Panc1 (cell line): ENCODE measurements at regions not wholly inside any gene's neighbourhood (a gene's known extent, or its start where the extent isn't known, plus 50 kb on each side); places are given as distances from the start of the nearest gene placed in this dataset.

Experiments
- POLR2AphosphoS5 ChIP-seq: IDR thresholded peaks from 2 replicates; pipeline ENCODE4 v1.6.1; 2012; ENCODE audit warnings: mild to moderate bottlenecking, low read depth, low read length, moderate library complexity
- REST ChIP-seq, 2 experiments: IDR thresholded peaks; 2 replicates each; pipeline ENCODE4 v1.6.1; 2011 to 2012; ENCODE audit warnings: low read depth in 2 of 2, control low read depth in 1 of 2, low read length in 1 of 2, mild to moderate bottlenecking in 1 of 2, moderate library complexity in 1 of 2; ENCODE audit not compliant: insufficient read depth in 1 of 2
- SIN3A ChIP-seq: IDR thresholded peaks from 2 replicates; pipeline ENCODE4 v1.6.1; 2012; ENCODE audit warnings: low read depth, mild to moderate bottlenecking, low read length, moderate library complexity, borderline replicate concordance; ENCODE audit not compliant: insufficient read depth
- TF ChIP-seq, protein P1 (sequence below): fragments of 450-650 bp; IDR thresholded peaks from 2 replicates; pipeline ENCODE4 v1.5.1; 2017; ENCODE audit warnings: mild to moderate bottlenecking

DNA sequence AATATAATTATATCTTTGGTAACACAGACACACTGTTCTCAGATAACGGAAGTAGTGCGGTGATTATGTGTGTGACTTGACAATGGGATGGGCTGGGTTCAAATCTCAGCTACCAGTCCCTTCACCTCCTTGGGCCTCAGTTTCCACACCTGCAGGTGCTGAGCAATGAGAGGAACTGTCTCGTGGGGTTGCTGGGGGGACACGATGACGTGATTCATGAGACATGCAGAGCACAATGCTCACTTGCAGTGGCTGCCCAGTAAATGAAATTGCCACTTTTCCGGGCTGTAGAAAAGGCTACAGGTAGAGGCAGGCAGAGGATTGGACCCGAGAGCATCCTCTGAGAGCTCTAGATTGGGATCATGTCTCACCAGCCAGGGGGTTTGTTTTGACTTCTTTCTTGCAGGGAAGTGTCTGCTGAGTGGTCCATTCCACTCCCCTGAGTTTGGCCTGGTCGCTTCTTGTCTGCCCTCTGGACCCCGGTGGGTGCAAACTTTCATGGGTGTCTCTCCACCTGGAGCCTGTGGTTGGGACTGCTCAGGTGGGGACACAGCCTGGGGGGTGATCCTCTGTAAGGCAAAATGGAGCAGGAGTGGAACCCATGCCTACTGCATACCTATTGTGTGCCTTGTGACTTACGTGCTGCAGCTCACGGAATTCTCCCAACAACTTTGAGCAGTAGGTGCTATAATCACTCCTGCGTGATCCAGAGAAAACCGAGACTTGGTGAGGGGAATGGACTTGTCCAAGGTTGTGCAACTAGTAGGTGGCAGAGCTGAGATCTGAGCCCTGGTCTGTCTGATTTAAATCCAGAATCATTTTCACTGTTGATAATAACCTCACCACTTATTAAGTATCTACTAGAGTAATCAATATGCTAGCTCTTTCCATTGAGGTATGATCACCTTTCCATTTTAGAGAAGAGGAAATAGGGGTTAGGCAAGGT lies 147.2 kb downstream of the CEBPB start:
- TF ChIP-seq, protein P1, sequence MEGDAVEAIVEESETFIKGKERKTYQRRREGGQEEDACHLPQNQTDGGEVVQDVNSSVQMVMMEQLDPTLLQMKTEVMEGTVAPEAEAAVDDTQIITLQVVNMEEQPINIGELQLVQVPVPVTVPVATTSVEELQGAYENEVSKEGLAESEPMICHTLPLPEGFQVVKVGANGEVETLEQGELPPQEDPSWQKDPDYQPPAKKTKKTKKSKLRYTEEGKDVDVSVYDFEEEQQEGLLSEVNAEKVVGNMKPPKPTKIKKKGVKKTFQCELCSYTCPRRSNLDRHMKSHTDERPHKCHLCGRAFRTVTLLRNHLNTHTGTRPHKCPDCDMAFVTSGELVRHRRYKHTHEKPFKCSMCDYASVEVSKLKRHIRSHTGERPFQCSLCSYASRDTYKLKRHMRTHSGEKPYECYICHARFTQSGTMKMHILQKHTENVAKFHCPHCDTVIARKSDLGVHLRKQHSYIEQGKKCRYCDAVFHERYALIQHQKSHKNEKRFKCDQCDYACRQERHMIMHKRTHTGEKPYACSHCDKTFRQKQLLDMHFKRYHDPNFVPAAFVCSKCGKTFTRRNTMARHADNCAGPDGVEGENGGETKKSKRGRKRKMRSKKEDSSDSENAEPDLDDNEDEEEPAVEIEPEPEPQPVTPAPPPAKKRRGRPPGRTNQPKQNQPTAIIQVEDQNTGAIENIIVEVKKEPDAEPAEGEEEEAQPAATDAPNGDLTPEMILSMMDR: no peak
- no peak for TF ChIP-seq POLR2AphosphoS5
- no peak for TF ChIP-seq REST (IDR thresholded peaks at IDR 0.05; ENCODE audit: insufficient read depth in 1 of 2, low read depth in 2 of 2, low read length in 1 of 2)
- no peak for TF ChIP-seq SIN3A
